Vagina (tissue), 2 donors: ENCODE measurements at regions not wholly inside any gene's neighbourhood (a gene's known extent, or its start where the extent isn't known, plus 50 kb on each side); places are given as distances from the start of the nearest gene placed in this dataset.
"Not testable (repeated sequence)": the region's sequence is repeated elsewhere in the genome, so short reads cannot be mapped to it uniquely, and the experiment has no call there.

Source experiments
- DNase-seq, 2 donors: peaks; one replicate each; pipeline ENCODE4 v3.0.0-alpha.2; 2017; ENCODE audit errors: extremely low spot score in 2 of 2
- H3K27ac ChIP-seq: fragments of 200-600 bp; sonication (generic); one replicate; pipeline ENCODE4 v1.5.1; 2019
- H3K27me3 ChIP-seq: fragments of 200-600 bp; sonication (generic); one replicate; pipeline ENCODE4 v1.5.1; 2019
- H3K36me3 ChIP-seq, 2 donors: fragments of 200-600 bp; sonication (generic); one replicate each; pipeline ENCODE4 v1.5.1; 2017 to 2019
- H3K4me1 ChIP-seq: fragments of 200-600 bp; sonication (generic); one replicate; pipeline ENCODE4 v1.5.1; 2019
- H3K4me3 ChIP-seq, 2 donors: fragments of 200-600 bp; sonication (generic); 1 replicate in 1 of 2; 2 replicates in 1 of 2; pipeline ENCODE4 v1.5.1; 2016 to 2019
- H3K9me3 ChIP-seq: fragments of 200-600 bp; sonication (generic); one replicate; pipeline ENCODE4 v1.5.1; 2019
- CTCF ChIP-seq, 3 experiments: fragments of 450-650 bp in 2 of 3; fragments of 200-600 bp in 1 of 3; sonication (generic) in 1 of 3; IDR thresholded peaks; one replicate each; pipeline ENCODE4 v1.5.1; 2017 to 2019; ENCODE audit warnings: antibody characterized with exemption in 3 of 3, mild to moderate bottlenecking in 2 of 3, moderate library complexity in 2 of 3
- POLR2A ChIP-seq, 2 donors: fragments of 450-650 bp; IDR thresholded peaks; one replicate each; pipeline ENCODE4 v1.6.1; 2017; ENCODE audit warnings: antibody characterized with exemption in 2 of 2, mild to moderate bottlenecking in 2 of 2, moderate library complexity in 2 of 2
- POLR2AphosphoS5 ChIP-seq, 2 donors: sonication (generic); formaldehyde crosslinking; IDR thresholded peaks; one replicate each; pipeline ENCODE4 v1.9.0; 2017; ENCODE audit warnings: antibody characterized with exemption in 2 of 2, mild to moderate bottlenecking in 2 of 2, low read depth in 1 of 2; ENCODE audit not compliant: insufficient read depth in 1 of 2
- intact Hi-C: fragments of 100-400 bp; cut with DNase I; formaldehyde crosslinking; loops from one replicate; pipeline ENCODE4 v1.15.1; 2023

GRCh38 chr6:142016666-142017065 is 116.1 kb upstream of the GJE1 start:
- DNase-seq, H3K4me1 ChIP-seq, H3K4me3 ChIP-seq, H3K9me3 ChIP-seq, intact Hi-C loops, H3K27ac ChIP-seq, H3K36me3 ChIP-seq, H3K27me3 ChIP-seq: not testable (repeated sequence)

- H3K36me3 ChIP-seq, H3K4me3 ChIP-seq, intact Hi-C loops, H3K4me1 ChIP-seq, DNase-seq, H3K27me3 ChIP-seq, H3K9me3 ChIP-seq, H3K27ac ChIP-seq: not testable (repeated sequence)
Observed at GRCh38 chr6:142015463-142015862, 117.3 kb upstream of the GJE1 start.

GRCh38 chr6:142015011-142015410 is 117.7 kb upstream of the GJE1 start:
- intact Hi-C loops, result no loop called here
- H3K27me3 ChIP-seq, result no peaks in the 10 kb centered on the region
- no peaks in the 10 kb centered on the region for H3K36me3 ChIP-seq
- H3K9me3 ChIP-seq, result no peaks in the 10 kb centered on the region
- peaks cover 7% of the 10 kb centered on the region for H3K4me1 ChIP-seq
- TF ChIP-seq POLR2A (IDR thresholded peaks at IDR 0.05), result no peak
- TF ChIP-seq CTCF (IDR thresholded peaks at IDR 0.05), result no peak
- no peak for TF ChIP-seq POLR2AphosphoS5 (IDR thresholded peaks at IDR 0.05; ENCODE audit: insufficient read depth in 1 of 2, low read depth in 1 of 2)
- H3K4me3 ChIP-seq, result no peak overlapping the region
- no peak overlapping the region for H3K27ac ChIP-seq
- no peak for DNase-seq

- Histone ChIP-seq H3K36me3 (no peaks in the 10 kb centered on the region), H3K4me1 (peaks cover 7% of the 10 kb centered on the region), H3K27me3 (no peaks in the 10 kb centered on the region), H3K27ac (no peak overlapping the region), H3K9me3 (no peaks in the 10 kb centered on the region), H3K4me3 (no peak overlapping the region)
- DNase-seq, result no peak
- TF ChIP-seq POLR2AphosphoS5 (IDR thresholded peaks at IDR 0.05; ENCODE audit: insufficient read depth in 1 of 2, low read depth in 1 of 2) (no peak), POLR2A (IDR thresholded peaks at IDR 0.05) (no peak), CTCF (IDR thresholded peaks at IDR 0.05) (no peak)
- intact Hi-C loops, result no loop called here
Observed at GRCh38 chr6:142014515-142014914, 118.2 kb upstream of the GJE1 start.

GRCh38 chr6:142013875-142014495 is 118.7 kb upstream of the GJE1 start:
- TF ChIP-seq CTCF (IDR thresholded peaks at IDR 0.05), result no peak
- TF ChIP-seq POLR2AphosphoS5 (IDR thresholded peaks at IDR 0.05; ENCODE audit: insufficient read depth in 1 of 2, low read depth in 1 of 2), result no peak
- TF ChIP-seq POLR2A (IDR thresholded peaks at IDR 0.05), result no peak
- H3K4me3 ChIP-seq, result no peak overlapping the region
- intact Hi-C loops, result no loop called here

GRCh38 chr6:142013287-142013686 is 119.4 kb upstream of the GJE1 start:
- H3K36me3 ChIP-seq, result no peaks in the 10 kb centered on the region
- H3K4me1 ChIP-seq, result peaks cover 7% of the 10 kb centered on the region
- TF ChIP-seq CTCF (IDR thresholded peaks at IDR 0.05), result no peak
- no peak for TF ChIP-seq POLR2A (IDR thresholded peaks at IDR 0.05)
- TF ChIP-seq POLR2AphosphoS5 (IDR thresholded peaks at IDR 0.05; ENCODE audit: insufficient read depth in 1 of 2, low read depth in 1 of 2), result peak in 1 of 2 donors; percentile 15
- H3K27ac ChIP-seq, result no peak overlapping the region
- H3K27me3 ChIP-seq, result no peaks in the 10 kb centered on the region
- no peaks in the 10 kb centered on the region for H3K9me3 ChIP-seq
- DNase-seq, result no peak
- intact Hi-C loops, result no loop called here
- no peak overlapping the region for H3K4me3 ChIP-seq

More at GRCh38 chr6:142013875-142014495, 118.7 kb upstream of the GJE1 start:
- Histone ChIP-seq H3K9me3 (no peaks in the 10 kb centered on the region), H3K36me3 (no peaks in the 10 kb centered on the region), H3K4me1 (peaks cover 7% of the 10 kb centered on the region), H3K27ac (no peak overlapping the region), H3K27me3 (no peaks in the 10 kb centered on the region)
- no peak for DNase-seq
